Ishikawa (cell line): ENCODE measurements at regions not wholly inside any gene's neighbourhood (a gene's known extent, or its start where the extent isn't known, plus 50 kb on each side); places are given as distances from the start of the nearest gene placed in this dataset.

ENCODE experiments used
- MAX ChIP-seq: IDR thresholded peaks from 2 replicates; pipeline ENCODE4 v1.6.1; 2012
- TAF1 ChIP-seq: IDR thresholded peaks from 2 replicates; pipeline ENCODE4 v1.6.1; 2012; ENCODE audit warnings: low read depth, mild to moderate bottlenecking

- no peak for TF ChIP-seq TAF1
- TF ChIP-seq MAX = no peak
These were observed 250.0 kb downstream of the LRFN2 start for GRCh38 chr6:40336940-40337760.
